Endometrium (tissue), 2 donors: ENCODE measurements at regions not wholly inside any gene's neighbourhood (a gene's known extent, or its start where the extent isn't known, plus 50 kb on each side); places are given as distances from the start of the nearest gene placed in this dataset.
A peak's percentile ranks its signal among the peaks of the same experiment; 100 is the strongest.

Experiments
- FAIRE-seq: peaks from 2 replicates; lab custom pipeline; 2012; peaks lifted over from hg19 to GRCh38; lab: Jason Lieb, UNC
- donor health status: control.
- donor health status: control.

DNA sequence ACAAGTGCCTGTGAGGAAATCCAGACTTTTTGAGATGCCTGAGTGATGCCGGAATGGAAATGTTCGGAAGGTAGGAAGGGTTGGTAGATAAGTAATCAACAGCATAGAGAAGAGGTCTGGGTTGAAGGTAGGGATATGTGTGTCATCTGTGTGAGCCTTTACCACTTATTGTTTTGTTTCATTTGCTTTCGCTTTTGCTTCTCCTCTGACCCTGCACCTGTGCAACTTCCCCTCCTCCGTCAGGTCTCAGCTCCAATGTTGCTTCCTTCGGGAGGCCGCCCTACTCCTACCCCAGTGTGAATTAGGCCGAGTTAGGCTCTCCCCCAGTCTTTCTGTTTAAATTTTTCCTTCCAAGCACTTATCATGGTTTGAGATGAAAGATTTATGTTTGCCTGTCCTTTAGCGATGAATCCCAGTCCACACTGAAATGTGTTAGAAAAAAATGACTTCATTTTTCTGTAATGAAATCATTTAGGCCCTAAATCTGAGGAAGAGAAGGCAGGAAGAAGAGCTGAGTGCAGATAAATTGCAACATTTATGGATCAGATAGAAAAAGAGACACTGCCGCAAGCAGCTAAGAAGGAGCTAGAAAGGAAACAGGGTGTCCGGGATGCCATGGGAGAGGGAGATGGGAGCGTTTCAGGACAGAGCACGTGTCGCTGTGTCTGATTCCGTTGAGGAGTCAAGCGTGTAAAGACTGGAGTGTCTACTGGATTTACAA, 139.6 kb upstream of the PELI1 start:
- FAIRE-seq = peak; percentile 54

DNA sequence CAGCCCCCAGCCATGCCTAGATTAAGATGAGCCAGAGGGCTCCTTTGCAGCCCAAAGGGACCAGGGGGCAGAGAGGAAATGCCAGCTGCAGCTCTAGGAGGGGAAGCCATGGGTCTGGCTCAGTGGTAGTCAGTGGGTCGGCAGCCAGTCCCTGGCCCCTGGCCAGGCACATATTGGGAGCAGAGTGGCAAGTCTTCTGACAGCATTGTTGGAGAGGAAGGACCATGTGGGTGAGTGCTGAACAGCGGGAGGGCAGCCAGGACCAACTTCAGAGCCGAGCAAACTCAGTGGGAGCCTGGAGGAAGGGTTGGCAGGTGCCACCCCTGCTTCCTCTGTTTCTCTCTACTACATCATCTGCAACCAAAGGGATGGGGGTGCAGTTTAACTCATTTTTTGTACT, 140.5 kb upstream of the PELI1 start:
- no peak for FAIRE-seq

DNA sequence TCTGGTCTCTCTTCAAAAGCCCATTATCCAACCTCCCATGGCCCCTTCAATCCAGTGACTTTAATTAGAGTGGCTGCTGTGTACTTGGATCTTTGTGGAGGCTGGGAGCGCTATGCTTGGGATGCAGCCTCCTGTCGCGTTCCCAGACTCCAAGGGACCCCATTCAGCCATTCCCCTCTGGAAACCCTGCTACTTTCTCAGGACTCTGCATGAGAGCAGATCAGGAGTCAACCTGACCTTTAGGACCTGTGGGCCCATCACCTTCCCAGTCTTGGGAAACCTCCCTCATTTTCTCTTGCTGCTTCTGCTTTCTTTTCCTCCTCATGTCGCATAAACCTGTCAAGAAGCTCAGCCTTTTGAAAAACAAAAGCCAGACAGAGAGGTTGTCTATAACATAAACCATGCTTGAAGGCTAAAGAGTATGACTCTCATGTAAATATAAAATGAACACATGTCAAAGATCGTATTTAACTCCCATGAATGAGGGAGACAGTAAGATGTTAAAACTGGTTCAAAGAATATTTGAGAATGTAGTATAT, 143.1 kb upstream of the PELI1 start:
- FAIRE-seq = peak; percentile 96

DNA sequence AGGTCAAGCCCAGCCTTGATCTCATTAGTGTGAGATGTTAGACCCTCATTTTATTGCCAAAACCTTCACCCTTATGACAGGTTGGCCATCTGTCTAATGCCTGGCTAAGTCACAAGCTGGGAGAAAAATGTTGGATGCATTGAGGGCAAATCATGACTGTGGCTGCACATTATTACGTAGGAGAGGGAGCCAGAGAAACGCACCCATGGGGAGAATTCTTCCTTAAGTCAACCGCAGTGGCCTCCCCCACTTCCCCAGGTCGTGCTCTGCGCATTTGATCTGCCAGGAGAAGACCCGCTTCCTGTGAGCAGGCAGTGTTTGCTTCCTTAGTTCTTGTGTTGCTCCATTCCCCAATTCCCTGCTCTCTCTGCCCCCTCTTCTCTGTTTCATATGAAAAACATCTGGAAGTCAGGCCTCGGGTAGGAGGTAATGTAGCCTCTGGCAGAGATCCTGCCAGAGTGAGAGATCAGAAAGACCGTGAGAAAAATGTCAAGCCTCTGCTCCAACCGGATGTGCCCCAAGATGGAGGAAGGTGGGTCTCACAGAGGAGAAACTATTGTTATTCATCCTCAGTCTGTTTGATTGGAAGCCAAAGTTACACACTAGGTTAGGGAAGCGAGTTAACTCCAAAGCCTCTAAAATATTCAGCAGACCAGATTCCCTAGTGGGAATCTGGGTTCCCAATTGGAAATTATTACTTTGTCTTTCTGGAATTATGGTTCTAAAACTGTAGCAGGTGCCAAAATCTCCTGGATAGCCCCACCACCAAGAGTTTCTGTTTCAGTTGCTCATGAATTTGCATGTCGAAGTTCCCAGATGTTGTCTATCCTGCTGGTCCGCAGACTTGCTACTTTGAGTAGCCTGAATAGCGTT, 144.3 kb upstream of the PELI1 start:
- FAIRE-seq = peak; percentile 95

DNA sequence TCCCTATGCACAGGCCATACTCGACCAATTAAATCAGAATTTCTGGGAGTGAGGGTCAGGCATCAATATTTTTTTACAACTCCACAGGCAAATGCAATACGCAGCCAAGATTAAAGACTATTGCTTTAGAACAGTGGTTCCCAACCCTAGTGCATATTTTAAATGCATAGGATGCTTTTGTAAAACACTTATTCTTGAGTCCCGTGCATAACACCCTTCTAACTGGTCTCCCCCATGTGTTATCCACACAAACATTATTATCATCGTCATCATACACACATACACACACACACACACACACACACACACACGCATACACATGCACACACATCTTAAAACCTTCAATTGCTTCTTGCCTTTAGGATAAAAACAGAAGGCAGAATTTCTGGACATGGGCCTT, 145.0 kb upstream of the PELI1 start:
- no peak for FAIRE-seq

DNA sequence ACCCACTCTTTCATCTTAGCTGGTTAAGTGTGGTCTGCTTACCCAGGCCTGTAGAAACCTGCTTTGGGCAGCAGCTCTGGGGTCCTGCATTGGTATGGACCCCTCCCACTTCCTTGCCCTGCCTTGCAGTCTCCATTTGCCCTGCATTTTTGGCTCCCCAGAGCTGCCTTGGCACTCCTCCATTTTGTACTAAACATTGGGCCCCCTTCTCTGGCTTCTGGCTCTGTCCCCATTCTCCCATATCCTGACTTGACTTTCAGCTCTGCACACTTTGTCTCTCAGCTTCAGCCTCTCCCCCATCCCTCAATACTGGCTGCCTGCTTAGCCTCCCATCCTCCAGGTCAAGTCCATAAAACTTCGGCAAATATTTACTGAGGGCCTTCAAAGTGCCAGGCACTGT, 145.5 kb upstream of the PELI1 start:
- FAIRE-seq = no peak

DNA sequence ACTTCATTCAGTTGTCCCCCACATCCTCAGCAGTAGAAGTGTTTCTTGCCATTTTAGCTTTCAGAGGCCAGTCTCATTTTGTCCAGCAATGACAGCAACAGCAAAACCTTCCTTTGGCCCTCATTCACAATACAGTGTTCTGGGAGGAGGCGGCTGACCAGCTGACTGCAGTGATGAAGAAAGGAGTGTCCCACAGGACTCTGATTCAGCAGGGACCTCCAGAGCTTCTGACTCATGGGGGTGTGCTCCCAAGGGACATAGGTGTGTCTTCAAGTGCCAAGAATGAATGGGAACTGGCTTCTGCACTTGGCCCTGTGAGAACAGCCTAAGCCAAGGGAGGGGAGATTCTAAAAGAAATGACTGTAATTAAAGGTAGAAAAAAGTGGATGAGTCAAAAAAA, 147.0 kb upstream of the PELI1 start:
- FAIRE-seq = no peak

DNA sequence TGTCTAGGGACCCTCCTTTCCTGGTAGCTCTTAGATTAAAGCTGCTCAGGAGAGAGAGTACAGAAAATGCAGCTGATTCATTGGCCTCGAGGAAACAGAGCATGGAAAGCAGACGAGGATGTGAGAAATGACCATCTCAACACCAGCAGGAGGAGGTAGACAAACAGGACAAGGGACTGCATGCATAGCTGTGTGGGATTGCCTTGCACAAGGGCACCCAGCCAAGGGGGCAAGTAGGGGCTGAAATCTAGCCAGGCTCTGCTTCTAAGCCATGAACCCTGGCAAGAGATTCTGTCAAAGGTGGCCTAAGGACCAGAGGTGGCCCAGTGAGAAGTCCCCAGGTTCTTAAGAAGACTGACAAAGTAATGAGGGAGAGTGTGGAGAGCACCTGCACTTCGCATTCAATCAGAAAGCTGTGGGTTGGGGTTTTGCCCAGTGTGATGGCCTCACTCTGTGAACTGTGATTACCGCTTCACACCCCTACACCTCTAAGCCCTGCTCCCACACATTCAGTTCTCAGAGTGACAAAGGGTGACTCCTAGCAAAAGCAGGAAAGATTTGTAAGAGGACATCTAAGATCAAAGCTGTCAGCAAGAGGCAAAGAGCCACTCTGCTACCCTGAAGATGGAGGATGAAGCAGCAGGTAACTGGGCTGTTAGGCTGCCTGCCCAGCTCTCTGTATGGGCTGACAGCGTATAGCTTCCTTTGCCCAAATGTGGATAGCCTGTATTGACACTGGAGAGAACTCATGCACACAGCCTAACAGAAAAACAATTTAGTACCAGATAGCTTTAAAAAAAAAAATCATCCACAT, 151.3 kb upstream of the PELI1 start:
- FAIRE-seq = no peak

DNA sequence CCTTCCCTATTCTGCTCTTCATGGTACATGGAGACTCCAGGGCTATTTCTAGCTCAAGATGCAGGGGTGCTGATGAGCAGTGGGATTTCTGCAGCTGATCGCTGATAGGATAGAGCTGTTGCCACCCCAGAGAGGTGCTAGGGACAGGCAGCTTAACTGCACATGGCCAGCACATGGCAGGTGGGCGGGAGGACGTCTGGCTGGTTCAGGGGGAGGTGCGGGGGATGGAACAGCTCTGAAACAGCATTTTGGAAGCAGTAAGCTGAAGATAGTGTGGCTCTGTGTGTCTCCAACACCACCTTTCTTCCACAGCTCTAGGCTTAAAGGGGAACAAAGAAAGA, 151.9 kb upstream of the PELI1 start:
- peak; percentile 31 for FAIRE-seq

DNA sequence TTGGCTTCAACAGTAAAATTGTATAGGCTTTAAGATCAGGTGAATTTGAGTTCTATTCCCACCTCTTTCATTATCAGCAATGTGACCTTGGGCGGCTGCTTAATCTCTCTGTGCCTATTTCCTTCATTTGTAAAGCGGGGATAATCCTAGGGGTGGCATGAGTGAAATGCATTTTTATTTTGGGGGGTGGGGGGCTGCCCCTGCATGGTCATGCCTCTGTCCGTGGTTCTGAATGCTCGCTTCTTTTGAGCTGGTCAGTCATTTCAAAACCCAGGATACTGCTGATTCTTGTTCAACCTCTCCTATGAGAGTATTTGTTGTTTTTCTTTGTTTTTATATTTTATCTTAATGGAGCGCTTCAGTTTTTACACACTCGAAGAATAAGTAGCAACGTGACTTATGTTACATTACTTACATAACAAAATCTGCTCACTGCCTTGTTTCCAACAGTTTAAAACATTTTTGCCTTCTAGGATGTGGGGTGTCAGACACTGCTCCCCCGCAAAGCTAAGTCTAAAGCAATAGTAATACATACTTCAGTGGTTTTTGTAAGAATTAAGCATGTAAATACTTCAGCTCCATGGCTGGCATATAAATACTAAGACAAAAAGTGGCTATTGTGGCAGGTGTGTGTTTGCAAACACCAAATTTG, 152.6 kb upstream of the PELI1 start:
- no peak for FAIRE-seq

DNA sequence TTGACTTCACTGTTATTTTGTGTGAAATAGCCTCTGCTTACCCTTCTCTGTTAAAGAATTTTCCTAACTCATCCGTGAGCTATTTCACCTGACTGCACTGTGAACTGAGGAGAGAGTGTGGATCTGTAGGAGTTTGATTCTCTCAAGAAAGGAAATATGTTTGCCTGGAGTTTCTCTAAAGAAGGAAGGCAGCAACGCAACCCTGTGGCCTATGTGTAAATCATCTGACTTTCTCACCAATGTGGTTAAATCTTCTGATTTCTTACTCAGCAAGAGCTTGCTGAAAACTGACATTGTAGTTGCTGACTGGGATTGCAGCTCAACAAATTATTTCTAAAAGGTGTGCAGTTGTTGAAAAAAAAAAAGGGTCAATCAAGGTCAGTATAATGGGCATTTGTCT, 153.9 kb upstream of the PELI1 start:
- FAIRE-seq = no peak

DNA sequence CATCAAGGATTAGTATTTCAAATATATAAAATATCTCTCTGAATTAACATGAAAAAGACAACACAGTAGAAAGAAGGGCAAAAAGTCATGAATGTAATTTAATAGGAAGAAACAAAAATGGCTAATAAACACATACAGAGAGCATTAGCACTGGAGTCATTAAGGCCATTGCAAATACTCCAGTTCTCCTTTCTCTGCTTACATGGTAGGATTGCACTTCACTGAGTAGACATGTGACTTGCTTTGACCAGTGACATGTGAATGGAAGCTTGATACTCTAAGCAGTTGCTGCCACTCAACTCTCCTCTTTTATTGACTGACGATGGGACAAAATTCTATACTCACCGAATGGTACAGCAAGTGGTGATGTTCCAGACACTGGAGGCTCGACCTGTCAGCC, 153.9 kb upstream of the LGALSL start:
- no peak for FAIRE-seq

DNA sequence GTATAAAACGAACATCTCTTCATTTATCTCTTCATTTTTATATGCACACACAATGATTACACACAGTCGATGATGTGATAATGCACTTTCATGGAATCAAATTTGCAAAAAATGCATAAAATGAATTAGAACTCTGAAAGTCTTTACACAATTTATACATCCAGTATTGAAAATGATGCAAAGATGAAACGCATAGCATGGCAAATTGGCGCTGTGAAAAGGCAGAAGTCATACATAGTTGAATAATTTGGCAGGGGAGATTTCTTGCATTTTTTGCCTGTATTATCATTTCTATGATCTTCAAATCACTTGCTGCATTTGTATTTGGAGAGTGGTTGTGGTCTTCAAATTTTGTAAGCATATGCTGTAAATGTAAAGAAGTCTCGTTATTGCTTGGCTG, 150.7 kb upstream of the LGALSL start:
- no peak for FAIRE-seq

DNA sequence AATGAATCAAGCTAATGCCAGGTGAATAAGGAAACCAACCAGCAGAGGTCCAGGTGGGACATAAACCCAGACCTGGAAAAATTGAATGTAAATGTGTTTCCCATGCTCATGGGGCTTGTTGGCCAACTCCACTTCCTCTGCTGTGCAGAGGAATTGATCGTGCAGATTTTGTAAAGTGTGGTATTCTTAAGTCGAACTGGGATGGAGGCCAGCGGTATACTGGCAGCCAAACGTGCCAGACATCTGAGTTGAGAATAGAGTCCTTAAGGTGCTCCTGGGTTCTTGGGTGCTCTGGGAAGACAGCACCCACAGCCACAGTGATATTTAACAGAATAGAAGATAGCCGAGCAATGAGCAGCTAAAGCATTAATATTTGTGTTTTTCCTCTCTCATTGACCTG, 146.5 kb upstream of the LGALSL start:
- FAIRE-seq = no peak

DNA sequence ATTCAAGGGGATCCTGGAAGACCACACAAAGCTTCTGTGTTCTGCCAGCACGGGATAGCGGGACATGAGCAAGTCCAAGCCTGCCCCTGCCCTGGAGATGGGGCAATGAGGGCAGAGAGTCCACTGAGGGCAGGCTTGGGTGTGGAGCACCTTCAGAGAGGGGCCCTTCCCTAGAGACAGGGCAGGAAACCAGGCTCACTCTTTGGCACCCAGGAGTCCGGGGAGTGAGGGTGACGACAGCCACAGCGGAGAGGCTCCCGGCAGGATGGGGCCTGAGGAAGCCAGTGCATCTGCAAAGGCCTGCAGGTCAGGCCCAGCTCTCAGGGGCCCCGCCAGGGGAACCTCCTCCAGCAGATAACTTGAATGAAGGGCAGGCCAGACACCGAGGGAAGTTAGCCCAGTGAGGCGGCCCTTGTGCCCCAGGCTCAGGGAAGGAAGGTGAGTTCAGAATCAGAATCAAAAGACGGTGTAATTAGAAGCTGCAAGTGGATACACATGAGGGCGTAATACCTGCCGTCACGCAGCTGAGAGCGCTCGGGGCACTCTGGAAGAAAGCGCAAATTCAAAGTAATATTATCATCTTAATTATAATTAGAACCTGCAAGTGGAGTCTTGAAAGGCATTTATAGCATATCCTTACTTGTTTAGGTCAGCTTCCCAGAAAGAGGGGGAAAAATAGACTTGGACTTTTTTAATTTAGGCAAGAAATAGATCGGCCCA, 142.6 kb upstream of the LGALSL start:
- FAIRE-seq = no peak

DNA sequence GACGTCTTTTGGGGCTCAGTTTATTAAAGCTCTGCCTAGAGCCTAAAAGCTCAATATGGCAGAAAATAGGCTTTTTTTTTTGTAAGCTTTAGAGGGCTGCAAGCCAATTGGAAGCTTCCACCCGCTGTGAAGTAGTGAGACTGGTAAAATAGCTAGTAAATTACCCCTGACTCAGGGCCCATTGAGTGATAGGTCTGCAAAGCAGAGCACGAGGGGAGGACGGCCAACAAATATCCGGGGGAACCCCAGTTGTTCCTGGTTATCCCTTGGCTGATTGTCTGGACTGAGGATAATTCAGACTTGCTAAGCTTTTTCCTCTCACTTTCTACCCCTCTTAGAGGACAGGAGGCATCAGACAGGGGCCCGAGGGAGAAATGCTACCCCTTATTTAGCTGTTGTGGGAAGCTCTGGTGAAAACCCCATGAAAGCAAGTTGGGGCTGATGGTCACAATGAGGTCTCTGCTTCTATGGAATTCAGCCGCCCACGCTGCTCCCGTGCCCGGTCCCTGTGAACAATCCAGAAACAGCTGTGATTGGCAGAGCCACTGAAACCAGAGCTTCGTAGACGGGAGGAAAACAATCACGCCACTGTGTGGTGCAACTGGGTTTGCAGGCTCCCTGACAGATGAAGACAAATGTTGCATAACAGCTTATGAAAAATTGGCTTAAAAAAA, 141.9 kb upstream of the LGALSL start:
- no peak for FAIRE-seq

DNA sequence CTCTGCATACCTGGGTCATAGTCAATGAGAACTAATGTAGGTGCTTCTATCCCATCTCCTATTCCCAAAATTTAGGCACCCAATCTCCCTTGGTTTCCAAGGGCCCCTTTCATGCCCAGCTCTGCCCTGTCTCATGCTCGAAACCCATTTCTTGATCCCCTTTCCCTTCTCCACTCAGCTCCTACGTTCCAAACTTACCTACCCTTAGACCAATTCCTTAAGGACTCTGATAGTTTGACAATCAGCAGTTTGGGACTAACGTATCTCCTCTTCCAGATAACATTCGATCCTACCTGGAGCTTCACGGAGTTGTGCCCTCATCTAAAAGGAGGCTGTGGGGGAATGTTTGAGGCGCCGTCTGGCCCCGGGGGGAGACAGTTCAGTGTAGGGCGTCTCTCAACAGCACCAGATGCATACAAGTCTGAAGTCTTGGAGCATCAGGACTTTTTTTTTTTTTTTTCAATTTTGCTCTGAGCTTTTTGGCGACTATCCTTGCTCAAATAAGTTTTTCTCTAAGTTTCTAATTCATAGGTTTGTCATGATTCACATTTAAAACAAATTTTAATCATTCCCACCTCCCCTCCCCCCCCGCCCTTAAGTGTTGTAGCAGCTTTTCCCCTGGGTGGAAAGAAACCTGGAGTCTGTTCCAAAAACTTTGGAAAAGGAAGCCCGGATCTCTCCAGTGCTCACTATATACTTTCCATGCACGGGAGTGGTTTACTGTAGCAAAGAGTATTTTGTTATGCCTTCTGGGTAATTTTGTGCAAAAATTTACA, 141.2 kb upstream of the LGALSL start:
- no peak for FAIRE-seq

DNA sequence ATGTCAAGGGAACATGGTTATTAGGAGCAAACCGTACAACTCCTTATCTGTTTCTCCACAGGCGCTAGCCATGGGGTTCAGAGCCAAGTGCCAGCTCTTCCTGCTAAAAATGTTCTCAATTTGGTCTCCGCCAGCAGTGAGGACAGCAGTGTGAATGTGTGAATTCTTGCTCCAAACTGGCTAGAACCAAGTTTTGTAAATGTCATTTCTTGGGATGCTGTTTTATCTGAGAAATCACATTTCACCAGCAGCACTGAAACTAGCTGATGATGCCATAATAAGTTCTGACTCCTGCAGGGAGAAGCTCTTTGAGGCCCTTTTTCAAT, 140.6 kb upstream of the LGALSL start:
- no peak for FAIRE-seq

DNA sequence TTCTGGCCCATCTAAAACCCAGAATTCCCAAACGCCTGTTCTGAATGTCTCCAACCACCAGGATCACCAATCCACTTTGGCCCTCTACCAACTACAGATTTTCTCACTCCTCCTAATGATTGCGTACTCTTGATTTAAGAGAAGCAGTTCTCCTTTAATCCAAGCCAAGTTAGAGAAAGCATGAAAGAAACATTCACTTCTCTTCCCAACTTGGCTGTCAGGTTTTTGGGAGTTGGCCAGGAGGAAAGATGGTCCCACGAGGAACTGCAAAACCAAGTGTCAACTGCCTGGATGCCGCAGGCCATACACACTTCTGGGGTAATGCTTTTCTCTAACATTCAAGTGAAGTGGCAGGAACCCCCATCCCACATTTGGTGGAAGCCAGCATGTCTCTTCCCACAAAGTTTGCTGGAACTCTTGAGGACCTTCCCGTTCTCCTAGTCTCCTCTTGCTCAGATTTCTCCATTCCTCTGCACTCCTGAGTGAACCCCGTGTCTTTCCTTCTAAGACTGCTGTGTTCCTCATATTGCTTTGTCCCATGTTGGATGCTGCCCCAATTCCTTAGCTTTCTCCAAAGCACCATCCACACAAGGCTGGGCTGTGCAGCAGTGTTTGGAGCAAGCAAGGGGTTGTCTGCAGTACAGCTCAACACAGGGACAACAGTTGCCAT, 138.5 kb upstream of the LGALSL start:
- no peak for FAIRE-seq
